Mesenchymal stem cell (in vitro differentiated cells and primary cell): ENCODE measurements at regions not wholly inside any gene's neighbourhood (a gene's known extent, or its start where the extent isn't known, plus 50 kb on each side); places are given as distances from the start of the nearest gene placed in this dataset.
"Not testable (repeated sequence)": the region's sequence is repeated elsewhere in the genome, so short reads cannot be mapped to it uniquely, and the experiment has no call there.

Experiments used
- DNase-seq: peaks from one replicate; pipeline ENCODE4 v3.0.0-alpha.2; 2013
- H2AFZ ChIP-seq: one replicate; pipeline ENCODE4 v1.6.1; 2013; ENCODE audit warnings: low read depth, mild to moderate bottlenecking, control low read depth, inconsistent platforms, low read length, moderate library complexity
- H2AK5ac ChIP-seq: 2 replicates; pipeline ENCODE4 v1.6.1; 2013; ENCODE audit warnings: low read length, moderate library complexity, mild to moderate bottlenecking, inconsistent platforms; ENCODE audit not compliant: severe bottlenecking
- H2BK120ac ChIP-seq: one replicate; pipeline ENCODE4 v1.6.1; 2013; ENCODE audit warnings: low read depth, mild to moderate bottlenecking, inconsistent platforms, low read length, moderate library complexity
- H2BK12ac ChIP-seq, 2 experiments: one replicate each; pipeline ENCODE4 v1.6.1; 2013; ENCODE audit warnings: inconsistent platforms in 2 of 2, low read length in 2 of 2, mild to moderate bottlenecking in 2 of 2, moderate library complexity in 2 of 2, control low read depth in 1 of 2
- H2BK15ac ChIP-seq: one replicate; pipeline ENCODE4 v1.6.1; 2013; ENCODE audit warnings: mild to moderate bottlenecking, low read depth, inconsistent platforms; ENCODE audit not compliant: poor library complexity, severe bottlenecking
- H2BK5ac ChIP-seq: 2 replicates; pipeline ENCODE4 v1.6.1; 2013; ENCODE audit warnings: low read depth, mild to moderate bottlenecking, low read length, control low read depth, inconsistent platforms; ENCODE audit not compliant: poor library complexity, severe bottlenecking
- H3K14ac ChIP-seq, 2 experiments: one replicate each; pipeline ENCODE4 v1.6.1; 2013; ENCODE audit warnings: inconsistent platforms in 2 of 2, low read length in 2 of 2, control low read depth in 1 of 2, mild to moderate bottlenecking in 1 of 2, moderate library complexity in 1 of 2
- H3K18ac ChIP-seq, 2 experiments: one replicate each; pipeline ENCODE4 v1.6.1; 2013; ENCODE audit warnings: inconsistent platforms in 2 of 2, low read length in 2 of 2, control low read depth in 1 of 2, low read depth in 1 of 2, mild to moderate bottlenecking in 1 of 2
- H3K23ac ChIP-seq, 2 experiments: one replicate each; pipeline ENCODE4 v1.6.1; 2013; ENCODE audit warnings: inconsistent platforms in 2 of 2, low read length in 2 of 2, mild to moderate bottlenecking in 2 of 2, moderate library complexity in 2 of 2, control low read depth in 1 of 2
- H3K27ac ChIP-seq: 2 replicates; pipeline ENCODE4 v1.5.1; 2013; ENCODE audit warnings: mild to moderate bottlenecking, moderate library complexity, low read length, control low read depth, inconsistent platforms; ENCODE audit not compliant: poor library complexity, severe bottlenecking
- H3K27me3 ChIP-seq, 2 experiments: 2 replicates each; pipeline versions ENCODE4 v1.6.1 to v1.7.0; 2013; ENCODE audit warnings: low read length in 2 of 2, mild to moderate bottlenecking in 2 of 2, moderate library complexity in 2 of 2, control low read depth in 1 of 2, inconsistent platforms in 1 of 2; ENCODE audit not compliant: control insufficient read depth in 1 of 2, insufficient read depth in 1 of 2
- H3K36me3 ChIP-seq, 2 experiments: 2 replicates each; pipeline versions ENCODE4 v1.6.1 to v1.7.0; 2013; ENCODE audit warnings: low read length in 2 of 2, control low read depth in 1 of 2, inconsistent platforms in 1 of 2, low read depth in 1 of 2, mild to moderate bottlenecking in 1 of 2; ENCODE audit not compliant: insufficient read depth in 2 of 2, control insufficient read depth in 1 of 2
- H3K4ac ChIP-seq, 2 experiments: one replicate each; pipeline ENCODE4 v1.6.1; 2013; ENCODE audit warnings: inconsistent platforms in 2 of 2, low read length in 2 of 2, mild to moderate bottlenecking in 2 of 2, moderate library complexity in 2 of 2, control low read depth in 1 of 2, low read depth in 1 of 2
- H3K4me1 ChIP-seq: 2 replicates; pipeline ENCODE4 v1.6.1; 2013; ENCODE audit warnings: low read depth, low read length, control low read depth; ENCODE audit not compliant: control insufficient read depth, insufficient read depth
- H3K4me2 ChIP-seq: 2 replicates; pipeline ENCODE4 v1.6.1; 2013; ENCODE audit warnings: low read length, mild to moderate bottlenecking, inconsistent platforms; ENCODE audit not compliant: poor library complexity, severe bottlenecking
- H3K4me3 ChIP-seq, 2 experiments: 2 replicates each; pipeline versions ENCODE4 v1.5.1 to v1.7.0; 2013; ENCODE audit warnings: low read length in 2 of 2, mild to moderate bottlenecking in 2 of 2, control low read depth in 1 of 2, low read depth in 1 of 2; ENCODE audit not compliant: insufficient read depth in 1 of 2
- H3K79me1 ChIP-seq: replicated peaks from 2 replicates; pipeline ENCODE4 v1.6.1; 2013; ENCODE audit warnings: mild to moderate bottlenecking, control low read depth, low read length, inconsistent platforms; ENCODE audit not compliant: poor library complexity, severe bottlenecking
- H3K9ac ChIP-seq: 2 replicates; pipeline ENCODE4 v1.7.0; 2013; ENCODE audit warnings: mild to moderate bottlenecking, low read length, moderate library complexity
- H3K9me3 ChIP-seq: 2 replicates; pipeline ENCODE4 v1.7.0; 2013; ENCODE audit warnings: mild to moderate bottlenecking, low read length; ENCODE audit not compliant: control insufficient read depth
- H4K8ac ChIP-seq: one replicate; pipeline ENCODE4 v1.6.1; 2013; ENCODE audit warnings: inconsistent platforms, mild to moderate bottlenecking, low read length, moderate library complexity
- H4K91ac ChIP-seq: one replicate; pipeline ENCODE4 v1.6.1; 2013; ENCODE audit warnings: mild to moderate bottlenecking, low read length, inconsistent platforms
- WGBS: methylation state at CpG from one replicate; pipeline ENCODE4 v1.1.7; 2013; ENCODE audit warnings: mixed read lengths; 5-methylcytosine and 5-hydroxymethylcytosine counted together

DNA sequence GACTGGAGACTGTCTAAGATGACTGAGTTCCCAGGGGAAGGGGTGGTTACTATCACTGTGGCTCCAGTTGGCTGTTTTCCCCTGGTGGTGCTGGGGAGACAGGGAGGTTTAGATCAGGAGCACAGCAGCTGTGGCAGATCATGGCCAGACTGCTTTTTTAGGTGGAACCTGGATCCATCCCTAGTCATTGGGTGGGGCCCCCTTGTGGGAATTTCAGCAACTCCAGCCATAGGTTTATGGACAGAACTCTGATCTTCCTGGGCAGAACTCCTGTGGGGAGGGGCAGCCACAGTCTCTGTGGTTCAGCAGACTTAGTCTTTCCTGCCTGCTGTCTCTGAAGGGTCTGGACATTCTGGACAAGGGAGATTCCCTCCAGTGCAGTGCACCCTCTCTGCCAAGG lies 917.4 kb upstream of the FOXG1 start:
- not testable (repeated sequence) for H3K18ac ChIP-seq, H3K14ac ChIP-seq, H3K9ac ChIP-seq, H2BK5ac ChIP-seq, H3K23ac ChIP-seq, DNase-seq, H3K27ac ChIP-seq, H2AFZ ChIP-seq, H4K8ac ChIP-seq, H3K4ac ChIP-seq, H2BK15ac ChIP-seq, H3K36me3 ChIP-seq, H4K91ac ChIP-seq, H2AK5ac ChIP-seq, H3K4me3 ChIP-seq, H3K27me3 ChIP-seq, H3K4me2 ChIP-seq, H3K4me1 ChIP-seq, H2BK120ac ChIP-seq, H3K9me3 ChIP-seq, H3K79me1 ChIP-seq, H2BK12ac ChIP-seq

DNA sequence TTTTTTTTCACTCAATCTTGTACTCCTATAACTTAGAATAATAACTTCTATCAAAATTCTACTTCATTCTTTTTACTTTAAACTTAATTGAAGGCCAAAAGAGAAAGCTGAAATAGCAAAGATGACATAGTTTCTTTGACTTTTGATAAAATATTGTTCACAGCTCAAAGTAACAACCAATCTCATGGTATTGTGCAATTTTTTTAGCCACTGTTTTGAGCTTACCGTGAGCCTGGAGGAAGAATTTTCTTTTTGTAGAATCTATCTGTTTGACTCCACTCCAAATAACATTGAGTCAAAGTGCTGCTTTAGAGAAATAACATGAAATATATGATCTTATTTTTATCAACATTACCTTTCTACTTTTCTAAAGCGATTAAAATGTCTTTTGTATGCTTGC lies 903.9 kb upstream of the FOXG1 start:
- 68% methylated on average over 1 of the region's 2 CpGs for WGBS
- H2BK5ac ChIP-seq, result no peak overlapping the region

GRCh38 chr14:27863166-27863565 lies 903.4 kb upstream of the FOXG1 start:
- Histone ChIP-seq H3K18ac (no peak overlapping the region), H3K4me1 (no peaks in the 10 kb centered on the region), H3K27ac (no peak overlapping the region), H3K4me2 (no peak overlapping the region), H3K79me1 (no peaks in the 10 kb centered on the region), H2BK12ac (no peak overlapping the region), H2BK5ac (no peak overlapping the region), H3K36me3 (no peaks in the 10 kb centered on the region), H3K9ac (no peak overlapping the region), H3K4me3 (no peak overlapping the region), H3K14ac (no peak overlapping the region), H4K91ac (no peak overlapping the region), H3K9me3 (no peaks in the 10 kb centered on the region), H3K4ac (no peak overlapping the region), H2BK120ac (no peak overlapping the region), H2AFZ (no peak overlapping the region), H3K27me3 (no peaks in the 10 kb centered on the region), H2BK15ac (no peak overlapping the region), H3K23ac (no peak overlapping the region), H4K8ac (no peak overlapping the region), H2AK5ac (no peak overlapping the region)
- no peak for DNase-seq
- 76% methylated on average over 7 of the region's 8 CpGs for WGBS

More for the DNA sequence above, 903.9 kb upstream of the FOXG1 start:
- Histone ChIP-seq H2BK120ac (no peak overlapping the region), H2AFZ (no peak overlapping the region), H2AK5ac (no peak overlapping the region), H3K4me3 (no peak overlapping the region), H4K8ac (no peak overlapping the region), H3K36me3 (no peaks in the 10 kb centered on the region), H3K9ac (no peak overlapping the region), H2BK15ac (no peak overlapping the region), H3K4me1 (no peaks in the 10 kb centered on the region), H3K27me3 (no peaks in the 10 kb centered on the region), H3K27ac (no peak overlapping the region), H3K4ac (no peak overlapping the region), H3K79me1 (no peaks in the 10 kb centered on the region), H3K18ac (no peak overlapping the region), H3K4me2 (no peak overlapping the region), H4K91ac (no peak overlapping the region), H3K23ac (no peak overlapping the region), H2BK12ac (no peak overlapping the region), H3K14ac (no peak overlapping the region), H3K9me3 (no peaks in the 10 kb centered on the region)
- no peak for DNase-seq

GRCh38 chr14:27881063-27881462 lies 885.5 kb upstream of the FOXG1 start:
- Histone ChIP-seq H3K14ac (no peak overlapping the region), H3K4me3 (no peak overlapping the region), H3K79me1 (no peaks in the 10 kb centered on the region), H3K9me3 (peaks cover 10% of the 10 kb centered on the region), H3K4me1 (no peaks in the 10 kb centered on the region), H2BK120ac (no peak overlapping the region), H4K8ac (no peak overlapping the region), H3K18ac (no peak overlapping the region), H4K91ac (no peak overlapping the region), H3K27ac (no peak overlapping the region), H2AFZ (no peak overlapping the region), H3K27me3 (no peaks in the 10 kb centered on the region), H3K36me3 (no peaks in the 10 kb centered on the region), H3K9ac (no peak overlapping the region), H3K4ac (no peak overlapping the region), H3K4me2 (no peak overlapping the region), H2AK5ac (no peak overlapping the region), H2BK12ac (no peak overlapping the region), H2BK15ac (no peak overlapping the region), H2BK5ac (no peak overlapping the region), H3K23ac (no peak overlapping the region)
- no peak for DNase-seq
